ENCODE measurements at regions not wholly inside any gene's neighbourhood (a gene's known extent, or its start where the extent isn't known, plus 50 kb on each side); places are given as distances from the start of the nearest gene placed in this dataset.

DNA sequence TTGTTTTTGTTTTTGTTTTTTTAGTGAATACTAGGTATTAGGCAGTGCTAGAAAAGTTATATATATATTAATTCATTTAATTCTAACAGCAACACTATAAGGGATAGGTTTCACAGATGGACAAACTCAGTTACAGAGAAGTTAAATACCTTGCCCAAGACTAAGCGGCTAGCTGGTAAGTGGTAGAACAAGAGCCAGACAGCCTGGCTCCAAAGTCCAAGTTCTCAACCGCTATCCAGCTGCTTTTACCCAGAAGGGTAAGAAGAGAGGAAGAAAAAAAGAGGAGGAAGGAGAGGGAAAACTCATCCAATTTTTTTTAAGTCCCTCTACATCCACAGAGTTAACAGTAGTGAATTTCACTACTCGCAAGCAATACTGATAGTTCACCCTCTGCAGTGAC, 217.0 kb downstream of the SPRY2 start:
- TF ChIP-seq, protein P1, sequence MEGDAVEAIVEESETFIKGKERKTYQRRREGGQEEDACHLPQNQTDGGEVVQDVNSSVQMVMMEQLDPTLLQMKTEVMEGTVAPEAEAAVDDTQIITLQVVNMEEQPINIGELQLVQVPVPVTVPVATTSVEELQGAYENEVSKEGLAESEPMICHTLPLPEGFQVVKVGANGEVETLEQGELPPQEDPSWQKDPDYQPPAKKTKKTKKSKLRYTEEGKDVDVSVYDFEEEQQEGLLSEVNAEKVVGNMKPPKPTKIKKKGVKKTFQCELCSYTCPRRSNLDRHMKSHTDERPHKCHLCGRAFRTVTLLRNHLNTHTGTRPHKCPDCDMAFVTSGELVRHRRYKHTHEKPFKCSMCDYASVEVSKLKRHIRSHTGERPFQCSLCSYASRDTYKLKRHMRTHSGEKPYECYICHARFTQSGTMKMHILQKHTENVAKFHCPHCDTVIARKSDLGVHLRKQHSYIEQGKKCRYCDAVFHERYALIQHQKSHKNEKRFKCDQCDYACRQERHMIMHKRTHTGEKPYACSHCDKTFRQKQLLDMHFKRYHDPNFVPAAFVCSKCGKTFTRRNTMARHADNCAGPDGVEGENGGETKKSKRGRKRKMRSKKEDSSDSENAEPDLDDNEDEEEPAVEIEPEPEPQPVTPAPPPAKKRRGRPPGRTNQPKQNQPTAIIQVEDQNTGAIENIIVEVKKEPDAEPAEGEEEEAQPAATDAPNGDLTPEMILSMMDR (IDR thresholded peaks at IDR 0.05), result no peak
- ATAC-seq (ENCODE audit: low FRiP score) (no peak), DNase-seq (ENCODE audit: low spot score) (no peak)

GRCh38 chr13:80121038-80121437, 219.9 kb downstream of the SPRY2 start:
- TF ChIP-seq, protein P1 (IDR thresholded peaks at IDR 0.05), result no peak
- DNase-seq (ENCODE audit: low spot score) (no peak), ATAC-seq (ENCODE audit: low FRiP score) (no peak)

DNA sequence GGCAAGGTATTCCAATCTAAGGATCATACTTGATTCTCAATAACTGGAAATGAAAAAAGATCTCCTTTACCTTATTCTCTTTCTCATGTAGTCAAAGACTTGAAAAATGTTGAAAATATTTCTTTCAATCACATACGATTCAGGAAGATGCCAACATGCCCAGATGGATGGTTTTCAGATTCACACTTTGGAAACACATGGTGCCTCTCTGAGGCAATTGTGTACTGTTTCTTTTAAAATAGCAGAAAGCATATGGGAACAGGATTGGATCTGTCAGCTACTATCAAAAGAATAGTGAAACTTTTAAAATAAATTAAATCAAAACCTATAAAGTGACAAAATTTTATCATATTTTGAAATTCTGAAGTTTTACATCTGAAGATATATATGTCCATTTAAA, 222.4 kb downstream of the SPRY2 start:
- no peak for DNase-seq (ENCODE audit: low spot score)
- TF ChIP-seq, protein P1 (IDR thresholded peaks at IDR 0.05), result no peak
- no peak for ATAC-seq (ENCODE audit: low FRiP score)

DNA sequence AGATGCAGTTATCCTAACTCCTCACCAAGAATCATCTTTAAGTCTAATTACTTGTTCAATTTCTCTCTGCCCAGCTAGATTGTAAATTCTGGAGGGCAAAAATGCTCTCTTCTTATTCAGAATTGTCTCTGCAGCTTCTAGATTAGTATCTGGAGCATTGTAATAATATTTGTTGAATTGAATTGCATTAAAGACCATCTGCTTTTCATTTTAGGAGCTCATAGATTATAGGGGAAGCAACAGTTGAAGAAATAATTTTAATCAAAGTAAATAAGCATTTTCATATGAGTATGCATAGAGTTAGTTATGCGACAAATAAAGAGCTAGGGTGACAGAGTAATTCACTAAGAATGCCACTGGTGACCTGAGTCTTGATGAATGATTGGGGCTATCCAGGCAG, 222.8 kb downstream of the SPRY2 start:
- DNase-seq (ENCODE audit: low spot score) (no peak), ATAC-seq (ENCODE audit: low FRiP score) (no peak)
- TF ChIP-seq, protein P1 (IDR thresholded peaks at IDR 0.05), result no peak

- TF ChIP-seq, protein P1 (IDR thresholded peaks at IDR 0.05), result no peak
- DNase-seq (ENCODE audit: low spot score) (no peak), ATAC-seq (ENCODE audit: low FRiP score) (no peak)
Observed at GRCh38 chr13:80117515-80117914, 223.4 kb downstream of the SPRY2 start.

GRCh38 chr13:80116107-80116506, 224.8 kb downstream of the SPRY2 start:
- TF ChIP-seq, protein P1 (IDR thresholded peaks at IDR 0.05), result no peak
- ATAC-seq (ENCODE audit: low FRiP score) (peak; percentile 81), DNase-seq (ENCODE audit: low spot score) (no peak)

DNA sequence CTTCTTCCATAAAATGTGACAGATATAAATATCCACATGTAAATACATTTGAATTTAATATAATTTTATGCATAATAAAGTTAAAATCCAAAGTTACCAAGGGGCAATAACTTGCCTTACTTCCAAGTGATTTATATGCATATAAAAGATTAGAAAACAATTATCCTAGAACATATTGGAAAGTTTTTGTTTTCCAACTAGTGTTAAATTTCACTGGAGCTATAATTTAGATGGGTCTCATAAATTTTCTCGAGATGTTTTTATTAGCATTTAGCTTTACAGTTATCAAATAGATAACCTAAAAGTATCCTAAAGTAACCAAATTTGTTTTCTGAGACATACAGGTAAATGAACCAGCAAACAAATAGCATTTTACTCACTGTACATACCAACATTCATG, 225.3 kb downstream of the SPRY2 start:
- DNase-seq (ENCODE audit: low spot score) (no peak), ATAC-seq (ENCODE audit: low FRiP score) (no peak)
- TF ChIP-seq, protein P1 (IDR thresholded peaks at IDR 0.05), result no peak

Measured in omental fat pad (tissue), 3 donors.